ENCODE measurements at regions not wholly inside any gene's neighbourhood (a gene's known extent, or its start where the extent isn't known, plus 50 kb on each side); places are given as distances from the start of the nearest gene placed in this dataset.

DNA sequence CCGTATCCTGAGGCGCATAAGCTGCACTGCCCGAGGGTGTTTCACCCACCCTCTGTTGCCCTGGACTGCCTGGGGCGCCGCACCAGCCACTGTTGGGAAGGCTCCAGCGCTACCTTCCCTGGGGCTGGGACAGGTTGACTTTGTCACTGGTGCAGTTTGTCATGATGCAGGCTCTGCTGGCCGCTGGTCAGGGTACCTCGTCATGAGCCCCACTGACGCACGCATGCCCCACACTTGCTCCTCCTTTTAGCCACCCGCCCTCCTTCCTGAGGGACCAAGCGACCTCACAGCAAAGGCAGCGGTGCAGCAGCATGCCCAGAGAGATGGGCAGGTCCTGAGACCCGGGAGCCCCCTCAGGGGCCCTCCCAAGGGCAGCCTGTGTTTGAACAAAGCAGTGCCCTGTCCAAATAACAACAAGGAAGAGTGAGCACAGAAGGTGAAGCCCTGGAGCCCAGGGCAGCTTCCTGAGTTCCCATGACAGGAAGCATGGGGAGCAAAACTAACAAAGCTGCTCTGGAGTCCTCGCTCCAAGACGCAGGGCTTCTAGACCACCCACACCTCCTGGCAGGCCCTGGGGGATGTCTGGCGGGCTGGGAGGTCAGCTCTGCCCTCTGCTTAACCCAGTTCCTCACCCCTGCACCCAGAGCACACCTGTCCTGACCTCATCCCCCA is 50.1 kb upstream of the SMOC2 start:
- POLR2A ChIA-PET, result no interaction called here
- CTCF ChIA-PET, result no interaction called here
- TF ChIP-seq ARNT (IDR thresholded peaks at IDR 0.05) (no peak), ELF4 (IDR thresholded peaks at IDR 0.05) (no peak)
- no peak for DNase-seq (ENCODE audit: extremely low spot score)

Measured in HEK293T (cell line).